Umbilical cord (tissue), 1 donor: ENCODE measurements at regions not wholly inside any gene's neighbourhood (a gene's known extent, or its start where the extent isn't known, plus 50 kb on each side); places are given as distances from the start of the nearest gene placed in this dataset.

Source experiments
- DNase-seq: peaks from one replicate; pipeline ENCODE4 v3.0.0-alpha.2; 2015; ENCODE audit warnings: low spot score

DNA sequence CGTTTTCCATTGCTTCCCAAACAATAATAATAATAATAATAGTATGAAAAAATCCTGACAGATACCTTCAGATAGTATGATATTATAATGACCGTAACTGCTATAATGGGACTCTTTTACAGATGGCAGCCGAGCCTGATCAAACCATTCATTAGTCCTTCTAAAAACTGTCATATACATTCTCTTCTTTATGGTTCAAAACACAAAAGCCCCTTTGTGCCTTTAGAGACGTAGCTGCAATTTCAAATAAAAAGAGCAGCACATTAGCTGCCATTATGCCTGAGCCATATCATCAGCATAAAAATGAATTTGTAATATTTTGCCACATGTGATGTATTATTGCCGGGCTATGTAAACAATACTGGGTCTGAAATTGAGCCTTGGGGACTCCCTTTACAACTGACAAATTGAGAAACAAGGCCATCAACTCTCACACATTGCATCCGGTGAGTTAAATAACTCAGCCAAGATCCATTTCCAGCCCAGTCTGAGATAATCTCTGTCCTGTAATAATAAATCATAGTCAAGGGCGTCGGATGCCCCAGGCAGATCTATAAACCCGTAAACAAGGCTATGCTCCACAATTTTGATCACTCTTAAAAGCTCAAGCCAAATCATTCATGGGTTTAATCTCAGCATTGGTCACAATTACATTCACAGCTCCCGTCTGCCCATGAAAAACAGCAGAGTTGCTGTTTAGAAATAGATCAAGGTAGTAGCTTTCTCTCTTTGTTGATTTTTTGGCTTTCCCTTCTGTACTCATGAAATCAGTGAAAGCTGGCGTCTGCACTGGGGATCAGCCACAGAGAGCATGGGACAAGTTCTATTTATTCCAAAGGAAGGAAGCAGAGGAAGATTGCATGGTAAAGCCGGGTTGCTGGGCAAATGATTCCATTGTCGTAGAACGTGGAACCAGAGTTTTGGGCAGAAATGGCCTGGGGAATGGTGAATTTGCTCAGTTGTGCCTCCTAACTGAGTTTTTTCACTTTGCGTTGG, 150.1 kb upstream of the BMPER start:
- DNase-seq: no peak

DNA sequence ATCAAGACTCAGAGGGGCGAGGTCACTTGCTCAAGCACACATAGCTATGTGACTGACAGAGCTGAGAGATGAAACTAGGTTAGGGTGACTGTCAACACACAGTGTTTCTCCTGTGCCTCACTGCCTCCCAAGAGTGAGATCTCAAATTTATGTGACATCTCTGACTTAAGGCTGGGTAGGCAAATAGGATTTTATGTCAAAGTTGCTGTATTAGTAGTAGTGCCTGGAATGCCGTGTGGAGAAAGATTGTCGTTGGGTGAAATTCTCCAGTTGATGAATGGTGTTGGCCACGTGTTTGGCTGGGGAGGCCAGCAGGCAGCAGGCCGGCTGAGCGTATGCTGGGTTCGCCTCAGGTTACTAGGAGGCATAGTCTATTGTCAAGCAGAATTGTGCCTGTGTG, 148.3 kb upstream of the BMPER start:
- DNase-seq: no peak

DNA sequence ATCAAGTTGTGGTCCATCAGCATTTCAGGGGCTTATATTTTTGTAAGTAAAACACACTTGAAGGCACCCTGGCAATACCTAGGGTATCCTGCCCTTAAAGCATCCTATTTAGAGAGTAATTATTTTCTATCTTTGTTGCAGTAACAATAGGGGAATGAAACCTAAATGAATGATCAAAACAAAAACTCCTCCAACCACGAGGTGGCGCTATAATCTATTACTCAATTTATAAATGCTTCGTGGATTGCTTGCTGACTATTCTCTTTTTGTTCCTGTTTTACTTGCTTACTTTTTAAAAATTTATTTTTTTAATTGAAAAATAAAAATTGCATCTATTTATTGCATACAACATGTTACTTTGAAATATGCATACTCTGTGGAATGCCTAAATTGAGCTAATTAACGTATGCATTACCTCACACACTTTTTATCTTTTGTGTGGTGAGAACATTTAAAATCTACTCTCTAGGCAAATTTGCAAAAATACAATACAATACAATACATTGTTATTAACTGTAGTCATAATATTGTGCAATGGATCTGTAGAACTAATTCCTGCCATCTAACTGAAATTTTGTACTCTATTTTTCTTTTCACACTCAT, 147.7 kb upstream of the BMPER start:
- peak; percentile 30 for DNase-seq

DNA sequence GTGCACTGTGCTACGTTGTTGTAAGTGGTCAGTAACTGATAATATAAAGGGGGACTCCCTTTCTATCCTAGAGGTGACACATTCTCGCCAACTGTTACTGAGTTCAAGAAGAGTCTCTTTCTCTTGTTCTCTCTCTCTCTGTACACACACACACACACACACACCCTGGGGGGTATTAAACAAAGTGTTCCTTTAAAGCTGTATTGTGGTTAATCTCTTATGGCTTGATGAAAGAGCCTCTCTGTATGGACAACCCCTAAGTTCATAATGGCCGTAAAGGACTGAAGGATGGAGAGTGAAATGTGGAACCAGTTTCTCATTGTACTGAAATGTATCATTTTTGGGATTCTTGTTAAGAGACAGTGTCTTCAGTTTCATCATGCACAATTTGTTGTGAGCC, 145.2 kb upstream of the BMPER start:
- no peak for DNase-seq

DNA sequence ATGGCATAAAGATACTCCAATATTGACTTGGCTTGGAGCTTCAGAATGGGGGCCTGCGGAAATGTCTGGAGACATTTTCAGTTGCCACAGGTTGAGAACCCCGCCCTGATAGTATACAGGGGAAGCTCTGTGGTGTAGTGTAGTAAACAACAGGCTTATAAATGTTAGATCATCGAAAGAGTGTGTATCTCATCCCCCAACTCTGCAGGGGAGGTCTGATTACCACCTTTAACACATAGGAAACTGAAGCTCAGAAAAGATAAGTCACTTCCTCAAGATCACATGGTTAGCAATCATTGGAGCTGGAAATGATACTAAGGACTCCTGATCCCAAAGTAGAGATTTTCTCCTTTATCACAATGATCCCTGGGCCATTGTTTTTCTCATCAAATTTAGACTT, 144.5 kb upstream of the BMPER start:
- no peak for DNase-seq

DNA sequence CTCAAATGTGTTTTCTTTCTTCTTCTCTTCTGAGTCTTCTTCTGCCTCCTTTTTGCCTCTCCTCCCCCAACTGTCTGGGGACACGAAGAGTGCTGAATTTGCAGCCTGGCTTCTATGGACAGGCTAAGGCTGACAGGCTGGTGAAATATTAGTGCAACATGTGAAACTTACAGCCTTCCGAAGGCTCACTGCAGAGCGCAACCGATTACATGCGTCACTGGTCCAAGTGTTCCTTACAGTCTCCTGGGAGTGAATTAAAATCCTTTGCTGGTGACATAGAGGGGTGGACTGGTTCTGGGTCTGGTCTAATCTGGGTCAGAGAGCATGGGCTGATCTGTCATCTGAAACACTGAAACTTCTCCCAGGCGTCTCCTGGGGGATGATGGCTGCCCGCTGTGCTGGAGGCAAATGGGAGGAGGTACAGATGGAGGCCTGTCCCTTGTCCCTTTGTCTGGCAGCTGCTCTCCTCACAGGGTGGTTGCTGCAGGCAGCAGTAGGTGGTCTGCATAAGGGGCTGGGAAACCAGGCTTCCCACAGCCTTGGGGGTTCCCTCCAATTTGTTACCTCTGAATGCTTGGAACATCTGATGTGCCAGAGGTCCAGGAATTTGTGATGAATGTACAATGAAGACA, 143.8 kb upstream of the BMPER start:
- no peak for DNase-seq

DNA sequence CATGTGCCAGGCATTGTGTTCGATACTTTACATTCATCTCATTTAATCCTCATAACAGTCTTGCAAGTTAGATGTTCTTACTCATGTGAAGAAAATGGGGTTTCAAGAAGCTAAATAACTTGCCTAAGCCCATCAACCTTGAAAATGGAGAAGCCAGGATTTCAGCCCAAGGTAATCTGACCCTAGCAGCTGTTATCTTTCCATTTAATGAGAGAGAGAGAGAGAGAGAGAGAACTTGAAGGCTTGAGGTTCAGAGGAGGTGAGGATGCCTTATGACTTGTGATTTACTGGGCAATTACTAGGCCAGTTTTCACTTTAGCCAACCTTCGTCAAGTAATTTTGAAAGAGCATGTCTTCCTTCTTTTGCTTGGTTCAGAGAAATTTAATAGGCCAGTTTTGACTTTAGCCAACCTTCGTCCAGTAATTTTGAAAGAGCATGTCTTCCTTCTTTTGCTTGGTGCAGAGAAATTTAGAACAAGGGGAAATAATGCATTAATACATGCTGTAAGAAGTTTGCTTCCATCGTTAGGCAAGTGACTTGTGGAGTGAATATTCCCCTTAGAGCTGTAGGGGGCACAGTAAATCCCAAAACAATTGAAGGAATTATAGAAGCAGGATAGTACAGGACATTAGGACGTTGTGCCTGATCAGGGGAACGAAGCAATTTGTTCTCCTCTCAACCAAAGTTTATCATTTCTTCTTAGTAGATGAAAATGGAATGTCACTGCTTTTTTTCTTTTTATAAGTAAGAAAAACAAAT, 143.0 kb upstream of the BMPER start:
- DNase-seq: no peak

DNA sequence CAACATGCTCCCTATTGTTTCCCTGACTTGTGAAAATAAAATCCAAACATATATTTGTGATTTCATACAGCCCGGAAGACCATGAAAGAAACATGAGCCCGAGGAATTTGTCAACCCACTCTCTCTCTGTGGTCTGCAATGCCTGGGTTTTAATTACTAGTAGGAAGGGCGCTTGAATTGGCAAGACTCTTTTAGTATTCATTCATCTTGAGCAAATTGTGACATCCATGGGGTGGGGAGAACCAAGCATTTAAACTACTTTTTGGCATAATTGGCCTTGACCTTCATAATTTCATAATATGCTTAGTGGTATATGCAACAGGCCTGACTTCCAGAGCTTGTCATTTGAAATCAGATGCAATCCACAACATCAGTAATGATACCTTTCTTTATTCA, 142.4 kb upstream of the BMPER start:
- DNase-seq: no peak

DNA sequence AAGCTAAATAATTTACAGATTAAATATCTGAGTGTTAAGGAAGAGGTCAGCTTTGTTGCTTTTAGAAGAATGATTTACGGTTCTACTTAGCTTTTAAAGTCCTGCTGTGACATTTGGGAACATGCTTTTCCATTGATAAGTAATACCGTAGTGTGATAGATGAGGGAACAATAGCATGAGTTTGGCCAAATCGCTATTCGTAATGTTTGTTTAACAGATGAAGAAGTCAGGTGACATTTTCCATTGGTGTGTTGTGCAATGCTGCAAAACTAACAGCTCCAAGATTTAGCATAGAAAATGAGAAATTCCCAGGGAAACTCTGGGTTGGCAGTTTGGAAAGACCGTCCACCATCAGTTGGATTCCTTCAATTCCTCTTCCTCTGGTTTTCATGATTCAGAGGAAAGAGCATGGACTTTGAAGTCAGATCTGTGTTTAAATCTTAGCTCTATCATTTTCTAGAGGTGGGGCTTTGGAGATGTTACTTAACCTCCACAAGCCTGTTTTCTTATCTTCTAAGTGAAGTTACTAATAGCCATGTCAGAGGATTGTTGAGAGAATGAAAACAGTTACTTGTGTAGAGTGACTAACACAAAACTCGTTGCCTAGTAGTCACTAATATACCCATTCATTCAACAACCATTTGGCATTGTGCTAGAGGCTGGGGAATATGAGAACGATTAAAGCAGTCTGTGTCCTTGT, 140.4 kb upstream of the BMPER start:
- DNase-seq: peak; percentile 43

DNA sequence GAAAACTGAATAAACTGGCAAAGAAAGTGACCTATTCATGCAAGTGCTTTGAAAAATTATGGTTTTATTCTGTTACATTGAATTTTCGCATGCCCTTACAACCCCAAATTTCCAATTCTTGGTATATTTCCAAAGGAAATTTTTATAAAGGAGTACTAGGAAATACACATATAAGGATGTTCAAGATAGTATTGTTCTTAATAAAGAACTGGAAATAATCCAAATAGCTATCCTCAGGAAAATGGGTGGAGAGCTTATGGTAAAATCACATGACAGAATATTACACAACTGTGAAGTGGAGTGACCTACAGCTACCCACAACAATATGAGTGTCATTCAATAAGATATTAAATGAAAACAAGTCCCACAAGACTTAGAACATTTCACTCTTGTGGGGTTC, 138.9 kb upstream of the BMPER start:
- no peak for DNase-seq

DNA sequence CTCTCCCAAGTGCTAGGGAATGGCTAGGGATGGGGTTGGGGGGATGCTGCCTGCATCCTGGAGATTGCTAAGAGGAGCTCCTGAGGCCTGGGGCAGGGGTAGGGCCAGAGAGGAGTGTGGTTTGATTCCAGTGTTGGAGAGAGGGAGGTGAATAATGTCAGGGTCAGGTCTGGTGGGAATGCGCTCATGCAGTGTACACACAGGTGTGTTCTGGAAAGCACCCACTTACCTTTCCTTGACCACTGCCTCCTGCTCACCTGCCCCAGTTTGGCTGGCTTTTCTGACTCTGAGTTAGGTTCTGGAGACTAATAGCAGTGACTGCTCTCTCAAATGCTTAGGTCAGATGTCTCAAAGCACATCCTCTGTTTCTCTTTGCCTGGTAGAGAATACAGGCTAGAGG, 135.4 kb upstream of the BMPER start:
- DNase-seq: no peak

DNA sequence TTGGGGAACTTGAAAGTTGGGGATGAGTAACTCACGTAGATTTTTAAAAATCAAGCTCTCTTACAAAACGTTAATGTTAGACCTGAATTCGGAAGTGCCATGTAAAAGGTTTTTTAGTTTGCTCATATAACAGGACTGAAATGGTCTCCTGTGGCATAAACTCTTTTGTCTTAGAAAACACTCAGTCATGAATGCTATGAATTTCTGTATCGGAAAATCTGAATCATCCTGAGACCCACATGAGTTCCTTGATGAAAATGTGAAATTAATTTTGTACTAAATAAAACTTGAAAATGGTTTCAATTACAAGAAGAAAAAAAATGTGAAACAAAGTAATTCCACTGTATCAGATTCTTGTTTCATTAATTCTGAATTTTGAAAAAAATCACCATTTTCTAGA, 134.8 kb upstream of the BMPER start:
- no peak for DNase-seq

DNA sequence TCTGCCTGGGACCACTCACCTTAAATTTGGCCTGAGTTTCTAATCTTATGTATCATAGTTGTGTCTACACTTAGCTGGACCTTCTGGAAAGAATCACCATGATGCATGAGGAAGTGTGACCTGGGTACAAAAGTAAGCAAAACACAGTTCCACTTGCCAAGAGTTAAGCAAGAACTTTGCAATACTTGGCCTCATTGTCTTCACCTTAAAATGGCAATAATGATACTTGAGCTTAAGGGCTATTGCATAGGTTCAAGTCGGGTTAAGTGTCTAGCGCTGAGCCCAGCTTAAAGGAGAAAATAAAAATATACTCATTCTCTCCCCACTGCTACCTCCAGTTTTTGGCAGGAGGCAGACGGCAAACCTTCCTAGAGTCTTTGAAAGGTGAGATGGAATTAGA, 133.9 kb upstream of the BMPER start:
- no peak for DNase-seq

DNA sequence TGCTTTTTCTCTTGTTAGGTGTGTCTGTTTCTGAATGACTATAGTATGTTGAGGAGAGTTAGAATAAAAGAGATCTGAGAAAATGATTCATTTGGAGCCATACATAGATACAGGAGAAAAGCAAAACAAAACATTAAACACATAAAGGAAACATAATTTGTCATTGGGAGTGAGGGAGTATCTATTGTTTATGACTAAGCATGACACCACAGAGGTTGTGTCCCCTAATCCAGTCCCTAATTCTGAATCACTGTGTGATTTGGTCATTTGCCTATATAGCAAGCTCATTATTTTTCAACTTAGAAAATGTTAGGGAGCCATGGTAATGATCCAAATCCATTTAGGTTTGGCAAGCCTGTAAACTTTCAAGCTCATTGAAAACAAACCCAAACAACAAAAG, 132.3 kb upstream of the BMPER start:
- DNase-seq: no peak

DNA sequence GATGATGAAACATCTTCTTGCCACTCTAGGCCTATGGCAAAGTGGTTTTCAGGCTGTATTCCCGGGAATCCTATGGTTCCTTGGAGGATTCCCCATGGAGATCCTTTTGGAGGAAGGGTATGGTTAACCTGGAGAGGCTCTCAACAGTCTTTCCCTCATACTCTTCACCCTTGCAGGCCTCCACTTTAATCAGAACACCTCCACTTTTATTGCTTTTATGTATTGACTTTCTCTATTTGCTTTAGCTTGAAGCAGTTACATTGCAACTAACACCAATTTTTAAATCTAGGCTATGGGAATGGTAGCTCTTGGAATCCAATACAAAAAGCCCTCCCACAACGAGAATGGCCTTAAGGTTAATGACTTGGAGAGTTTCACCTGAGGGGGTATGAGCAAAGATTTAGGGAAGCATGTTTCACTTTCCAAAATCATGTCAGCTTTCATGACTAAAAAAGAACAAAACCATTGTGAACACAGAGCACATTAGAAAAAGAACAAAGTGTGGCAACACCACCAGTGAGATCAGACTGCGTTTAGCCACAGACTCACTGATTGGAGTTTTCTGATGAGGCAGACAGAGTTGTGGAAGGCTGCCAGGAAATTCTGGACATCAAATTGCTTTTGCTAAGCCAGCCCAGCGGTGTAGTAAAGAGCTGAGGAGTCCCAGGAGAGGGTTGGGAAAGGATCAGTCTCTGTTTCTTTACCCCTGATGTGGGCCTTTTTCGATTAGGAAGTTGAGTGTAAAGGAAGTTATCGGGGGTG, 130.4 kb upstream of the BMPER start:
- peak; percentile 59 for DNase-seq

DNA sequence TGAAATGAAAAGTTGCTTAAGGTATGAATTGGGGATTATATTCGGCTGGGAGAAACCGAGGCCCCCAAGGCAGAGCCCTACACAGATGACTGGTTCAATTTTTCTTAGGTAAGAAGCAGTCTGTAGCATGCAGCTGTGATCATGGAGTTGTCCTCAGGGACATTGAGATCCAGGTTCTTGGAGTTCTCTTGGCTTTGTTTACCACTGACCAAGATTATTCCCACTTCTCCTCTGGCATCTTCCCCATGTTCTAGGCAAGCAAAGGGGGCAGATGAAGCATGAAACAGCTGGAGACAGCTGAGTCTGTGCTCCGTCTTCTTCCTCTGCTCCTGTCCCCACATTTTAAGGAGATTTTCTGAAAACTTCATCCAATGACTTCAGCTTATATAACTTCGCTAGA, 129.5 kb upstream of the BMPER start:
- DNase-seq: no peak

DNA sequence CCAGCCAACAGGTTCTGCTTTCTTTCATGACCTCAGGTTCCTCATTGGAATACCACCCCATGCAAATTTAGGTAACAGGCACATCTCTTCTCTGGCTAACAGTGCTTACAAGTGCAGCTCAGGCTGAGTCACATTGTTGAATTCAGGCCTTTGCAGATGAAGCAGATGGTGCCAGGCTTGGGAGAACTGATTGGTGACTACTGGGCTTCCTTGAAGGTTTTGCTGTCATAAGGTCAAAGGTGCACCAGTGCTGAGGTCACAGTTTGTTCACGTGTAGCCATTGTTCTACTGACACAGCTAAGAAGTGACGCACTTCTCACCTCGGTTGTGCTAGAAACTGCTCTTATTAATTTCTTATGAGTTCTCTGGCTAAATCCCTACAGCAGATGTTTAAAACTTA, 128.6 kb upstream of the BMPER start:
- DNase-seq: no peak

DNA sequence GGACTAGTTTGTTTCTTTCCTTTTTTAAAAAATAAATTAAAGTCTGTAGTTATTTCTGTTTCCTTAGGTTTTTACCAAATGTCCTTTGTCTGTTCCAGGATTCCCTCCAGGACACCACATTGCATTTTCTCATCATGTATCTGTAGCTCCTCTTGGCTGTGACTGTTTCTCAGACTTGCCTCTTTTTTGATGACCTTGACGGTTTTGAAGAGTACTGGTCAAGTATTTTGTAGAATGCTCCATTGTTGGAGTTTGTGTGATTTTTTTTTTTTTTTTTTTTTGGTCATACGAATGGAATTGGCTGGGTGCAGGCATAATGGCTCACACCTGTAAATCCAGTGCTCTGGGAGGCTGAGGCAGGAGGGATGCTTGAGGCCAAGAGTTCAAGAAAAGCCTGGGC, 127.1 kb upstream of the BMPER start:
- DNase-seq: no peak

DNA sequence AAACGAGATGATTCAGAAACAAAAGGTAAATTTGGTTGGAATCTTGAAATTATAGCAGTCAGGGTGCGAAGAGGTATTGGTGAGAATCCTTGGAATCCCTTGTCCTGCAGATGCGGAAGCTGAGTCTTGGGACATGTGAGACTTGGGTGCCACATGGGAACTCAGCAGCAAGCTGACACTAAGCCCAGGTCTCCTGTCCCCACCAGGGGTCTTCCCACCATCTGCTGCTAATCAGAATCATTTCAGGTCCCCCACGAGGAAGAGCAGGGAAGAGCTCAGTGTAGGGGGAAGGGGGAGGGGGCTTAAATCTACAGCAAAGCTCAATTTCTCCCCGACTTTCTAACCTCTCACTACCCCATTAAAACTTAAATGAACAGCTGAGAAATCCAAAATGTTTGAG, 126.1 kb upstream of the BMPER start:
- no peak for DNase-seq

DNA sequence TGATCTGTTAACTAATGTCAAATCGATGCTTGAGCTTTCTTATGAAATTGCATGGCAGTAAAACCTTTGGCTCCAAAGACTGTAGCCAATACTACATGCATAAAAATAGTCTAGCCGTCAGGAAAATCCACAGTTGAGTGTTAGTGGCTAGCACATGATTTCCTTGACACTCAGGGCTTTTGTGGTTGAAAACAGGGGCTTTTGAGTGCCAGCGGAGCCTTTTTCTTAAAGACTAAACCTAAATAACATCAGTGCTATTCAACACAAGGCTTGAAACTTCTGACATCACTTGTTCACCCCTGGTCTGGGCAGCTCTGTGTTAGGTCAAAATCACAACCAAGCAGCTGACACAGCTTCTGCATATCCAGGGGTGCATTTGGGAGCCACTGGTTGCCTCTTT, 124.2 kb upstream of the BMPER start:
- DNase-seq: no peak

DNA sequence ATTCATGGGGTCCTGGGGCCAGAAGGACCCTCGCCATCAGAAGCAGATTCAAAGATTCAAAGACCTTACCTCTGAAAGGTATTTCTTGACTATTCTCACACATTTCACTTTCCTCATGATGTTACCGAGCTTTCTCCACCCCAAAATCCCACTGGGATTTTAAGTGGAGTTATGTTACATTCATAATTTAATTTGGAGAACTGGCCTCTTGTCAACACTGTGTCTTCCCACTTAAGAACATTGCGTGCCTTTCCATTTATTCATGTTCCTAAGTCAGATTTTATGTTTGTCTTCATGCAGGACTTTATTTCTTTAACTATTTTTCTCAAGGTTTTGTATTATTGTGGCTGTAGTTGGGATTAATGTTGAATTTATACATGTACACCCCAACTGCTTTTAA, 123.5 kb upstream of the BMPER start:
- no peak for DNase-seq
